HL-60 (cell line): ENCODE measurements at regions not wholly inside any gene's neighbourhood (a gene's known extent, or its start where the extent isn't known, plus 50 kb on each side); places are given as distances from the start of the nearest gene placed in this dataset.

ENCODE experiments used
- DNase-seq, 2 experiments: peaks; one replicate each; pipeline ENCODE4 v3.0.0-alpha.2; 2010 to 2020; ENCODE audit warnings: low read depth in 1 of 2, low spot score in 1 of 2
- H3K27ac ChIP-seq: fragments of 250-450 bp; sonication (Bioruptor Pico); replicated peaks from 2 replicates; pipeline ENCODE4 v1.5.1; 2020; ENCODE audit warnings: mild to moderate bottlenecking, moderate library complexity
- H3K27me3 ChIP-seq: fragments of 250-450 bp; sonication (Bioruptor Pico); 2 replicates; pipeline ENCODE4 v1.5.1; 2021; ENCODE audit warnings: mild to moderate bottlenecking, moderate library complexity; ENCODE audit not compliant: insufficient read depth, poor library complexity, severe bottlenecking
- H3K4me3 ChIP-seq: replicated peaks from 2 replicates; pipeline ENCODE4 v1.5.1; 2011; ENCODE audit warnings: mild to moderate bottlenecking, control low read depth, low read length; ENCODE audit not compliant: insufficient read depth
- CTCF ChIP-seq: IDR thresholded peaks from one replicate; pipeline ENCODE4 v1.5.1; 2011; ENCODE audit warnings: low read length, control low read depth, inconsistent platforms; ENCODE audit not compliant: insufficient read depth
- GABPA ChIP-seq: IDR thresholded peaks from 2 replicates; pipeline ENCODE4 v1.6.1; 2012; ENCODE audit warnings: low read depth
- POLR2AphosphoS5 ChIP-seq: IDR thresholded peaks from 2 replicates; pipeline ENCODE4 v1.6.1; 2012; ENCODE audit warnings: low read depth
- REST ChIP-seq: IDR thresholded peaks from 2 replicates; pipeline ENCODE4 v1.6.1; 2012; ENCODE audit warnings: low read depth; ENCODE audit not compliant: insufficient replicate concordance
- SPI1 ChIP-seq: IDR thresholded peaks from 2 replicates; pipeline ENCODE4 v1.6.1; 2012; ENCODE audit warnings: low read depth, mild to moderate bottlenecking, borderline replicate concordance

- Histone ChIP-seq H3K27me3 (no peaks in the 10 kb centered on the region), H3K27ac (no peak overlapping the region), H3K4me3 (no peak overlapping the region)
- TF ChIP-seq REST (no peak), CTCF (no peak), GABPA (no peak), SPI1 (no peak), POLR2AphosphoS5 (no peak)
- DNase-seq, result no peak
Measured at GRCh38 chr4:130329036-130329435, 1233.1 kb downstream of the C4orf33 start.

- no peak overlapping the region for H3K4me3 ChIP-seq
- H3K27me3 ChIP-seq, result no peaks in the 10 kb centered on the region
- TF ChIP-seq REST (no peak), CTCF (no peak), SPI1 (no peak), POLR2AphosphoS5 (no peak), GABPA (no peak)
- no peak overlapping the region for H3K27ac ChIP-seq
- DNase-seq, result no peak
Measured at GRCh38 chr4:130333241-130333759, 1237.3 kb downstream of the C4orf33 start.

GRCh38 chr4:130335417-130336194 is 1239.7 kb downstream of the C4orf33 start:
- no peak for DNase-seq
- Histone ChIP-seq H3K27me3 (no peaks in the 10 kb centered on the region), H3K4me3 (no peak overlapping the region), H3K27ac (no peak overlapping the region)
- TF ChIP-seq GABPA (no peak), POLR2AphosphoS5 (no peak), CTCF (no peak), REST (no peak), SPI1 (no peak)
